ENCODE measurements at regions not wholly inside any gene's neighbourhood (a gene's known extent, or its start where the extent isn't known, plus 50 kb on each side); places are given as distances from the start of the nearest gene placed in this dataset.

DNA sequence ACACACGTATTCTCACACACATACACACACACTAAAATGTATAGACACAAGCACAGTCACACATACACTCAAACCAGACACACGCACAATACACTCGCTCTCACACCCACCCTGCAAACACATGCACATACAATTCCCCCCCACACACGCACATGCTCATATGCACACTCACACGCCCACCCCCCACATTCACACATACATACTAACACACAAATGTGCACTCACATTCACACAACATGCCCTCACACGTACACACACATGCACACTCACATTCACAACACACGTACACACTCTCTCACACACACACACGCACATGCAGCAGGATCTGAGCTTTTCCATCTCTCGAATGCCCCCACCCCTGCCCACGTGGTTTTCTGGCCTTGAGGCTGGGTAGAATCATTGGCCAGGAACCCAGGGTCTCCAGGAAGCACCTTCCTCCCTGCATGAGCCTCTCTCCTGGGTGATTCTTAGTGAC, 589.7 kb downstream of the PTPRU start (continued):
- TF ChIP-seq SIN3A (IDR thresholded peaks at IDR 0.05; ENCODE audit: low read depth) (no peak), JUND (IDR thresholded peaks at IDR 0.05) (no peak)

DNA sequence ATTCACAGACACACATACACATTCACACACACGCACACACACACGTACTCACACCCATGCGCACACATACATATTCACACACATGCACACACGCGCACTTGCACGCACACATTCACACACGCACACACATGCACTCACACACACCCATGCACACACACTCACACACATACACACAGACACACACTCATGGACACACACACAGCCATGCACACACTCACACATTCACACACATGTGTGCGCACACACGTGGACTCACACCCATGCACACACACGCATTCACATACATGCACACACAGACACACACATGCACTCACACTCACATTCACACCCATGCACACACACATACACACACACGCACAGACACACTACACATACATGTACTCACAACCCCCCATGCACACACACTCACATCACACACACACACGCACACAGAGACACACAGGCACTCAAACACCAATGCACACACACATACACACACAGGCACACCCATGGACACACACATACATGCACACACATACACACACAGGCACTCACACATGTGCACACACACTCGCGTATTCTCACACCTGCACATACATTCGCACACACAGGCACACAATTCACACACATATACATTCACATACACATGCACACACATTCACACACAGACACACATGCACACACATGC, 589.1 kb downstream of the PTPRU start:
- DNase-seq (ENCODE audit: low read depth, low spot score): no peak
- intact Hi-C loops (cut with micrococcal nuclease): no loop called here
- RAD21 ChIA-PET (ENCODE audit: low non-redundant PET in 1 of 2, low total read pairs in 2 of 2, uncharacterized antibody in 2 of 2, unreplicated experiment in 2 of 2): no interaction called here
- Histone ChIP-seq H3K4me3 (replicated peaks in 1 of 2; ENCODE audit: low read depth in 1 of 2, low read length in 2 of 2) (no peak overlapping the region), H3K4me1 (ENCODE audit: control insufficient read depth in 1 of 2, insufficient read depth in 2 of 2, low read length in 2 of 2) (no peaks in the 10 kb centered on the region), H3K9me3 (ENCODE audit: control insufficient read depth in 1 of 2, insufficient read depth in 1 of 2, low read depth in 1 of 2, low read length in 2 of 2) (no peaks in the 10 kb centered on the region; a peak in 1 of 4 replicates), H4K20me1 (ENCODE audit: insufficient read depth) (no peaks in the 10 kb centered on the region), H3K36me3 (ENCODE audit: control insufficient read depth in 1 of 2, insufficient read depth in 2 of 2, low read length in 2 of 2) (no peaks in the 10 kb centered on the region), H3K27me3 (ENCODE audit: insufficient read depth, low read length) (peaks cover 32% of the 10 kb centered on the region), H2AFZ (ENCODE audit: low read depth, low read length, poor library complexity, severe bottlenecking) (no peak overlapping the region), H3K27ac (ENCODE audit: low read depth, low read length) (no peak overlapping the region), H3K4me2 (ENCODE audit: low read length) (no peak overlapping the region), H3K9ac (ENCODE audit: low read length) (no peak overlapping the region), H3K79me2 (ENCODE audit: insufficient read depth, low read length) (no peaks in the 10 kb centered on the region), H3K9me2 (ENCODE audit: insufficient read depth) (no peaks in the 10 kb centered on the region)
- POLR2A ChIA-PET: no interaction called here
- TF ChIP-seq ELF1 (IDR thresholded peaks at IDR 0.05; ENCODE audit: borderline replicate concordance, low read depth) (no peak), SP1 (IDR thresholded peaks at IDR 0.05; ENCODE audit: low read depth) (no peak)
- no TSS peak for BruUV-seq (replicated peaks)
- CTCF ChIA-PET: no interaction called here
- ATAC-seq: no peak

DNA sequence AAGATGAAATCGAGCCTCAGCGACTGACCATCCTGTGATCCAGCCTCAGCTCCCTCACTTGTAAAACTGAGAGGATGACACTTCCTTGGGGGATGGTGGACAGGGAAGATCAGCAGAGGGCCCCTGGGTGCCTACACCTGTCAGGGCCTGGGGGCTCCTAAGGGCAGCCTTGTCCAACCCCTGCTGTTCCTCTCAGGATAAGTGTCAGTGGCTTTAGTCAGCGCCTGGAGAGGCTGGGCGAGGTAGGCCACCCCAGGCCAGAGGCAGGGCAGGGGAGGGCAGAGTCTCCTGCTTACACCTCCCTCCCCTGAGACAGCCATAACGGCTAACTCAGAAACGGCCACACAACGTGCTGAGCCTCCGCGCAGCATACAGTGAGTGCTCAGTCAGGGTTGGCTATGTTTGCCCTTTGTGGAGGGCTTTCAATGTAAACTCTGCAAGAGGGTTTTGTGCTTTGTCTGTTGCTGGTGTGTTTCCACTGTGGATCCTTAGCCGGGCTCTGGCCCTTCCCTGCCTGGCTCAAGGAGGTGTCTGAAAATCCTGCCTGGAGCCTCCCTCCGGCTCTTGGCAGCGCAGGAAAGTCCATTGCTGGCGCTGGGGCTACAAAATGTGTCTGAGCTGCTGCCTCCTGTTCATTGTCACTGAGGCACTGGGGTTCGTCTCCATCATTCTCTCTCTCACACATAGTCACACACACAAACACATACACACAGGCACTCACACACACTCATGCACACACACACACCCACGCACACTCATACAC, 588.4 kb downstream of the PTPRU start:
- no peak for DNase-seq (ENCODE audit: low read depth, low spot score)
- no peak overlapping the region for H3K27ac ChIP-seq (ENCODE audit: low read depth, low read length)
- no peaks in the 10 kb centered on the region for H3K4me1 ChIP-seq (ENCODE audit: control insufficient read depth in 1 of 2, insufficient read depth in 2 of 2, low read length in 2 of 2)
- ChIA-PET CTCF (no interaction called here), POLR2A (no interaction called here), RAD21 (ENCODE audit: low non-redundant PET in 1 of 2, low total read pairs in 2 of 2, uncharacterized antibody in 2 of 2, unreplicated experiment in 2 of 2) (no interaction called here)
- H3K79me2 ChIP-seq (ENCODE audit: insufficient read depth, low read length): no peaks in the 10 kb centered on the region
- no peaks in the 10 kb centered on the region for H3K36me3 ChIP-seq (ENCODE audit: control insufficient read depth in 1 of 2, insufficient read depth in 2 of 2, low read length in 2 of 2)
- H3K9me3 ChIP-seq (ENCODE audit: control insufficient read depth in 1 of 2, insufficient read depth in 1 of 2, low read depth in 1 of 2, low read length in 2 of 2): no peaks in the 10 kb centered on the region; a peak in 1 of 4 replicates
- no peak for ATAC-seq
- no TSS peak for BruUV-seq (replicated peaks)
- no peak overlapping the region for H3K4me2 ChIP-seq (ENCODE audit: low read length)
- H3K9me2 ChIP-seq (ENCODE audit: insufficient read depth): no peaks in the 10 kb centered on the region
- H3K9ac ChIP-seq (ENCODE audit: low read length): no peak overlapping the region
- intact Hi-C loops (cut with micrococcal nuclease): no loop called here
- H3K27me3 ChIP-seq (ENCODE audit: insufficient read depth, low read length): peaks cover 37% of the 10 kb centered on the region
- H4K20me1 ChIP-seq (ENCODE audit: insufficient read depth): no peaks in the 10 kb centered on the region
- H2AFZ ChIP-seq (ENCODE audit: low read depth, low read length, poor library complexity, severe bottlenecking): no peak overlapping the region
- no peak overlapping the region for H3K4me3 ChIP-seq (replicated peaks in 1 of 2; ENCODE audit: low read depth in 1 of 2, low read length in 2 of 2)
- TF ChIP-seq, protein P1, sequence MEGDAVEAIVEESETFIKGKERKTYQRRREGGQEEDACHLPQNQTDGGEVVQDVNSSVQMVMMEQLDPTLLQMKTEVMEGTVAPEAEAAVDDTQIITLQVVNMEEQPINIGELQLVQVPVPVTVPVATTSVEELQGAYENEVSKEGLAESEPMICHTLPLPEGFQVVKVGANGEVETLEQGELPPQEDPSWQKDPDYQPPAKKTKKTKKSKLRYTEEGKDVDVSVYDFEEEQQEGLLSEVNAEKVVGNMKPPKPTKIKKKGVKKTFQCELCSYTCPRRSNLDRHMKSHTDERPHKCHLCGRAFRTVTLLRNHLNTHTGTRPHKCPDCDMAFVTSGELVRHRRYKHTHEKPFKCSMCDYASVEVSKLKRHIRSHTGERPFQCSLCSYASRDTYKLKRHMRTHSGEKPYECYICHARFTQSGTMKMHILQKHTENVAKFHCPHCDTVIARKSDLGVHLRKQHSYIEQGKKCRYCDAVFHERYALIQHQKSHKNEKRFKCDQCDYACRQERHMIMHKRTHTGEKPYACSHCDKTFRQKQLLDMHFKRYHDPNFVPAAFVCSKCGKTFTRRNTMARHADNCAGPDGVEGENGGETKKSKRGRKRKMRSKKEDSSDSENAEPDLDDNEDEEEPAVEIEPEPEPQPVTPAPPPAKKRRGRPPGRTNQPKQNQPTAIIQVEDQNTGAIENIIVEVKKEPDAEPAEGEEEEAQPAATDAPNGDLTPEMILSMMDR (IDR thresholded peaks at IDR 0.05 in 2 of 3, conservative IDR thresholded peaks at IDR 0.05 in 1 of 3; ENCODE audit: borderline replicate concordance in 1 of 3, insufficient read depth in 1 of 3, low read depth in 2 of 3, low read length in 2 of 3): no peak
- TF ChIP-seq SRF (IDR thresholded peaks at IDR 0.05; ENCODE audit: low read depth) (no peak), POLR2AphosphoS5 (IDR thresholded peaks at IDR 0.05; ENCODE audit: low read depth, low read length) (no peak), YY1 (IDR thresholded peaks at IDR 0.05; ENCODE audit: extremely low read depth, insufficient replicate concordance, low read depth, low read length) (no peak), CEBPB (IDR thresholded peaks at IDR 0.05; ENCODE audit: low read depth) (no peak), CBX3 (IDR thresholded peaks at IDR 0.05; ENCODE audit: low read depth) (no peak)
- TF ChIP-seq, protein P2, sequence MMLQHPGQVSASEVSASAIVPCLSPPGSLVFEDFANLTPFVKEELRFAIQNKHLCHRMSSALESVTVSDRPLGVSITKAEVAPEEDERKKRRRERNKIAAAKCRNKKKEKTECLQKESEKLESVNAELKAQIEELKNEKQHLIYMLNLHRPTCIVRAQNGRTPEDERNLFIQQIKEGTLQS (IDR thresholded peaks at IDR 0.05): no peak

All from HCT116 (cell line).